ENCODE measurements at regions not wholly inside any gene's neighbourhood (a gene's known extent, or its start where the extent isn't known, plus 50 kb on each side); places are given as distances from the start of the nearest gene placed in this dataset.

DNA sequence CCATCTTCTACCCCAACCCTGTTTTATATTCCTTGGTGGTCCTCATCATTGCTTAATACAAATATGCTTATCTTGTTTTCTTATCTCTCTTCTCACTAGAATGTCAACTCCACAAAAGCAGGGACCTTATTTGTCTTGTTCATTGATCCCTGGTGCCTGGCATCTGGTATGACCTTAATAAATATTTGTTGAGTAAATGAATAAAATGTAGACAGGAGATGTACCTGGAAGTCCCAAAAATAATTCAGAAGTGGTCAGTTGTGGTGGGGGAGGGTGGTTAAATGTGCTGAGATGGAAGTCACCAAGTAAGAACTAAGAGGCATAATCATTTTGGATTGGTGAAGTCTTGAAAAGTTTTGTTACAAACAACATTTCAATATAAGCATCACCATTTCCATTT, 214.8 kb upstream of the MPPED2 start:
- TF ChIP-seq EZH2 (IDR thresholded peaks at IDR 0.05; ENCODE audit: borderline replicate concordance) (no peak), EZH2phosphoT487 (IDR thresholded peaks at IDR 0.05; ENCODE audit: low read depth, severe bottlenecking, unreplicated experiment) (no peak)
- TF ChIP-seq, protein P1, sequence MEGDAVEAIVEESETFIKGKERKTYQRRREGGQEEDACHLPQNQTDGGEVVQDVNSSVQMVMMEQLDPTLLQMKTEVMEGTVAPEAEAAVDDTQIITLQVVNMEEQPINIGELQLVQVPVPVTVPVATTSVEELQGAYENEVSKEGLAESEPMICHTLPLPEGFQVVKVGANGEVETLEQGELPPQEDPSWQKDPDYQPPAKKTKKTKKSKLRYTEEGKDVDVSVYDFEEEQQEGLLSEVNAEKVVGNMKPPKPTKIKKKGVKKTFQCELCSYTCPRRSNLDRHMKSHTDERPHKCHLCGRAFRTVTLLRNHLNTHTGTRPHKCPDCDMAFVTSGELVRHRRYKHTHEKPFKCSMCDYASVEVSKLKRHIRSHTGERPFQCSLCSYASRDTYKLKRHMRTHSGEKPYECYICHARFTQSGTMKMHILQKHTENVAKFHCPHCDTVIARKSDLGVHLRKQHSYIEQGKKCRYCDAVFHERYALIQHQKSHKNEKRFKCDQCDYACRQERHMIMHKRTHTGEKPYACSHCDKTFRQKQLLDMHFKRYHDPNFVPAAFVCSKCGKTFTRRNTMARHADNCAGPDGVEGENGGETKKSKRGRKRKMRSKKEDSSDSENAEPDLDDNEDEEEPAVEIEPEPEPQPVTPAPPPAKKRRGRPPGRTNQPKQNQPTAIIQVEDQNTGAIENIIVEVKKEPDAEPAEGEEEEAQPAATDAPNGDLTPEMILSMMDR (IDR thresholded peaks at IDR 0.05; ENCODE audit: poor library complexity), result no peak

Data from hepatocyte (in vitro differentiated cells).